Colonic mucosa (tissue), 4 donors: ENCODE measurements at regions not wholly inside any gene's neighbourhood (a gene's known extent, or its start where the extent isn't known, plus 50 kb on each side); places are given as distances from the start of the nearest gene placed in this dataset.

ENCODE experiments used
- DNase-seq: peaks from one replicate; pipeline ENCODE4 v3.0.0-alpha.2; 2020
- H3K27ac ChIP-seq: fragments of 200-600 bp; one replicate; pipeline ENCODE4 v1.8.0; 2021
- H3K27me3 ChIP-seq: fragments of 200-600 bp; one replicate; pipeline ENCODE4 v1.8.0; 2021
- H3K36me3 ChIP-seq: fragments of 200-600 bp; one replicate; pipeline ENCODE4 v1.8.0; 2021
- H3K4me1 ChIP-seq: fragments of 200-600 bp; one replicate; pipeline ENCODE4 v1.8.0; 2021; ENCODE audit warnings: mild to moderate bottlenecking
- H3K4me3 ChIP-seq: fragments of 200-600 bp; one replicate; pipeline ENCODE4 v1.8.0; 2021
- H3K9ac ChIP-seq, 2 donors: one replicate each; pipeline ENCODE4 v1.7.0; 2013; ENCODE audit warnings: control low read depth in 2 of 2, low read depth in 2 of 2, low read length in 2 of 2
- H3K9me3 ChIP-seq: fragments of 200-600 bp; one replicate; pipeline ENCODE4 v1.8.0; 2021
- intact Hi-C: fragments of 100-400 bp; cut with DNase I; formaldehyde crosslinking; loops from one replicate; pipeline ENCODE4 v1.14.1; 2022
- TF ChIP-seq, protein P1 (sequence below): fragments of 200-600 bp; IDR thresholded peaks from one replicate; pipeline ENCODE4 v1.8.0; 2022; ENCODE audit warnings: antibody characterized with exemption, mild to moderate bottlenecking
- donor health status: healthy.
- donor health status: DM: no; HTN: no; CAD: no.
- donor health status: DM: no; HTN: no; CAD: no.

DNA sequence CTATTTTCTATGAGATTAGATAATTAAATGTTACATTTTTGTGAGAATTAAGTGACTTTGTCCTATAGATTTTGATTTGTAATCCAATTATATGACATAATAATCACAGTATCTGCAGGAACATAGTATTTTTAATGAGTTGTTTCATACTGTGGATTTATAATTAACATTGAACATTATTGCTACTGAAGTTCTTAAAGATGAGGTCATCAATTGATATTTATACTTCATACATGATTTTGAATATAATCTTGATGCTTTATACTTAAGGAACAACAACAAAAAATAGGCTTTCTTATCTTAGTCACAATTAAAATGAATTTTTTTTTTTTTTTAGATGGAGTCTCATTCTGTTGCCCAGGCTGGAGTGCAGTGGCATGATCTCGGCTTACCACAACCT, 846.6 kb downstream of the SI start:
- no peak overlapping the region for H3K9ac ChIP-seq
- H3K27ac ChIP-seq: no peak overlapping the region
- H3K36me3 ChIP-seq: no peaks in the 10 kb centered on the region
- H3K27me3 ChIP-seq: no peaks in the 10 kb centered on the region
- TF ChIP-seq, protein P1, sequence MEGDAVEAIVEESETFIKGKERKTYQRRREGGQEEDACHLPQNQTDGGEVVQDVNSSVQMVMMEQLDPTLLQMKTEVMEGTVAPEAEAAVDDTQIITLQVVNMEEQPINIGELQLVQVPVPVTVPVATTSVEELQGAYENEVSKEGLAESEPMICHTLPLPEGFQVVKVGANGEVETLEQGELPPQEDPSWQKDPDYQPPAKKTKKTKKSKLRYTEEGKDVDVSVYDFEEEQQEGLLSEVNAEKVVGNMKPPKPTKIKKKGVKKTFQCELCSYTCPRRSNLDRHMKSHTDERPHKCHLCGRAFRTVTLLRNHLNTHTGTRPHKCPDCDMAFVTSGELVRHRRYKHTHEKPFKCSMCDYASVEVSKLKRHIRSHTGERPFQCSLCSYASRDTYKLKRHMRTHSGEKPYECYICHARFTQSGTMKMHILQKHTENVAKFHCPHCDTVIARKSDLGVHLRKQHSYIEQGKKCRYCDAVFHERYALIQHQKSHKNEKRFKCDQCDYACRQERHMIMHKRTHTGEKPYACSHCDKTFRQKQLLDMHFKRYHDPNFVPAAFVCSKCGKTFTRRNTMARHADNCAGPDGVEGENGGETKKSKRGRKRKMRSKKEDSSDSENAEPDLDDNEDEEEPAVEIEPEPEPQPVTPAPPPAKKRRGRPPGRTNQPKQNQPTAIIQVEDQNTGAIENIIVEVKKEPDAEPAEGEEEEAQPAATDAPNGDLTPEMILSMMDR: no peak
- no peaks in the 10 kb centered on the region for H3K9me3 ChIP-seq
- H3K4me3 ChIP-seq: no peak overlapping the region
- DNase-seq: no peak
- intact Hi-C loops: no loop called here
- no peaks in the 10 kb centered on the region for H3K4me1 ChIP-seq

DNA sequence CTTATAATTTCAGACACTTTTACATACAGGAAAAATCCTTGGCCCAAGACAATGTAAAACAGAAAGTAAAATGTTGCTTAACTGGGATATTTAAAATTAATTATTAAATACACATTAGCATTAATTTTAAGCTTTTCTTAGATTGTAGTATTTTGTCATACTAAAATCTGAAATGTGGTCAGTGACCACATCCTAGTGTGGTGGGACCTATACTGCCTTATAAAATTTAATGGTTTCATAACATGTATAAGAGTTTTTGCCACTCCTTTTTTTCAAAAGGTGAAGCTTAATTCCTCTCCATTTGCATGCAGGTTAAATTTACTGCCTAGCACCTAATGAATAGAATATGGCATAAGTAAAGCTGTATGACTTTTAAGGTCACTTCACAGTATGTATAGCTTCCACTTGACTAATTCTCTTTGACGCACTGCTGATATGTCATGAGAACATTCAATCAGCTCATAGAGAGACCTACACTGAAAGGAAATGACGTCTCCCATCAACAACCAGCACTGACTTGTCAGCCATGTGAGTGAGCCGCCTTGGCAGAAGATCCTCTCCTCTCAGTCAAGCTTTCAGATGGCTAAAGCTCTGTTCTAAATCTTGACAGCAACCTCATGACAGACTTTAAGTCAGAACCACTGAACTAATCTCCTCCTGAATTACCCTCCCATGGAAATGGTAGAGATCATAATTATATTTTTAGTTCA, 847.8 kb downstream of the SI start:
- Histone ChIP-seq H3K9ac (no peak overlapping the region), H3K9me3 (no peaks in the 10 kb centered on the region), H3K27me3 (no peaks in the 10 kb centered on the region), H3K27ac (no peak overlapping the region), H3K4me1 (no peaks in the 10 kb centered on the region), H3K4me3 (no peak overlapping the region), H3K36me3 (no peaks in the 10 kb centered on the region)
- intact Hi-C loops: no loop called here
- DNase-seq: no peak
- TF ChIP-seq, protein P1: no peak

DNA sequence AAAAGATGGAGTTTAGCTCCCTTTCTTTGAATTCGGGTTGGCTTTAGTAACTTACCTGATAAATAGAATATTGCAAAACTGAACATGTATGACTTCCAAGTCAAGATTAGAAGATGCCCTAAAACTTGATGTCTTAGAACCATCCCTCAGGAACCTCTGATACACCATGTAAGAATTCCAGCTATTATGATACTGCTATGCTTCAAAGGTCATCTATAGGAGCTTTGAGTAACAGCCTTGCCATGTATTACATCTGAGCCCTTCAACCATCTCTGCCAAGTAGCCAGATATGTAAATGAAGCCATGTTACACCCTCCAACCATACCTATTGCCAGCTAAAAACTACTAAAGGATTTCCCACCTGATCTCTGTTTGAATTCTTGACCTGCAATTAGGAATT, 854.2 kb downstream of the SI start:
- no peak overlapping the region for H3K4me3 ChIP-seq
- no peak overlapping the region for H3K27ac ChIP-seq
- H3K9me3 ChIP-seq: no peaks in the 10 kb centered on the region
- no peak for DNase-seq
- no peak overlapping the region for H3K9ac ChIP-seq
- H3K36me3 ChIP-seq: no peaks in the 10 kb centered on the region
- no peaks in the 10 kb centered on the region for H3K27me3 ChIP-seq
- intact Hi-C loops: no loop called here
- TF ChIP-seq, protein P1: no peak
- no peaks in the 10 kb centered on the region for H3K4me1 ChIP-seq

DNA sequence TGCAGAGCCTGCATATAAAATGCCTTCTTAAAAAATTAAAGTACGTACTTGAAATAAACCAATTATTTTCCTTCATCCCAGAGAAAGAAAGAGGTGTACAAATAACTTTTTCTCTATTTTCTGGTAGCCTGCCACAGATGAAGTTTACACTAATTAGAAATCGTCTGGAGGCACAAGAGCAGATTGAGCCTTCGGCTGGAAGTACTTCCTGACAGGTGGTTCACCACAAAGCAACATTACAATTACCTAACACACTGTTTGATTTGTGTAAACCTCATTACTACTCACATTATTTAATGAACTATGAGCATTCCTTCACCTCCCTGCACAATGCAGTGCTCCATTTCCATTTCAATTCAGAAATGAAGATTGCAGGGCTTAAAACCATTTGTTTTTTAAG, 856.1 kb downstream of the SI start:
- no peak overlapping the region for H3K4me3 ChIP-seq
- no peak overlapping the region for H3K9ac ChIP-seq
- intact Hi-C loops: no loop called here
- TF ChIP-seq, protein P1: no peak
- DNase-seq: no peak
- H3K27me3 ChIP-seq: no peaks in the 10 kb centered on the region
- H3K9me3 ChIP-seq: no peaks in the 10 kb centered on the region
- H3K27ac ChIP-seq: no peak overlapping the region
- H3K36me3 ChIP-seq: no peaks in the 10 kb centered on the region
- no peaks in the 10 kb centered on the region for H3K4me1 ChIP-seq

DNA sequence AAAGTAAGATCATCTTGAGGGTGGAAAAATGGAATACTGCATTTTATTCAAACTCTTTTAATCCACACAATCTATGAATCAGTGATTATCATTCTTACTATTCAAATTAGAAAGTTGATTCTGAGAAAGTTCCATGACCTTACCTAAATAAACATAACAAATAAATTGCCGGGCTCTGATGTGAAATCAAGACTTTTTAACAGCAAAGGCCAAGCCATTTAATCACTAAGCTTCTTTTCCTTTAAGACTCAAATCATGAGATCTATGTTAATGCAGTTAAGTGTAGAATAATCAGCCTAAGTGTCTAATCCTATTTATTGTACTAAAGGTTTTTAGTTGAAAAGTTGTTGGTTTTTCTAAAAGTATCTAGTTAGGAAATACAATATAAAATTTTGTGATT, 857.0 kb downstream of the SI start:
- no peak overlapping the region for H3K4me3 ChIP-seq
- intact Hi-C loops: no loop called here
- H3K4me1 ChIP-seq: no peaks in the 10 kb centered on the region
- DNase-seq: no peak
- no peaks in the 10 kb centered on the region for H3K27me3 ChIP-seq
- TF ChIP-seq, protein P1: no peak
- H3K27ac ChIP-seq: no peak overlapping the region
- no peak overlapping the region for H3K9ac ChIP-seq
- H3K9me3 ChIP-seq: no peaks in the 10 kb centered on the region
- H3K36me3 ChIP-seq: no peaks in the 10 kb centered on the region
